DOHH2 (cell line): ENCODE measurements at regions not wholly inside any gene's neighbourhood (a gene's known extent, or its start where the extent isn't known, plus 50 kb on each side); places are given as distances from the start of the nearest gene placed in this dataset.

Experiments
- H3F3A ChIP-seq: fragments of 200-600 bp; sonication (generic), shearing (Covaris generic); 2 replicates; pipeline ENCODE4 v1.6.0; 2016; ENCODE audit warnings: antibody characterized with exemption, mild to moderate bottlenecking; ENCODE audit not compliant: control insufficient read depth, insufficient read depth
- H3K27ac ChIP-seq: fragments of 200-600 bp; sonication (generic); 2 replicates; pipeline ENCODE4 v1.5.1; 2014; ENCODE audit warnings: low read depth, mild to moderate bottlenecking, low read length, moderate library complexity
- H3K27me3 ChIP-seq: fragments of 200-600 bp; sonication (generic); 2 replicates; pipeline ENCODE4 v1.6.1; 2014; ENCODE audit warnings: mild to moderate bottlenecking, low read length, mixed read lengths; ENCODE audit not compliant: control insufficient read depth
- H3K36me3 ChIP-seq: fragments of 200-600 bp; sonication (generic); 2 replicates; pipeline ENCODE4 v1.6.1; 2014; ENCODE audit warnings: mild to moderate bottlenecking, low read length, moderate library complexity, mixed read lengths; ENCODE audit not compliant: control insufficient read depth
- H3K4me1 ChIP-seq: fragments of 200-600 bp; sonication (generic); 2 replicates; pipeline ENCODE4 v1.6.1; 2014; ENCODE audit warnings: mild to moderate bottlenecking, low read length, mixed read lengths; ENCODE audit not compliant: control insufficient read depth
- H3K4me2 ChIP-seq: fragments of 200-600 bp; sonication (generic); 2 replicates; pipeline ENCODE4 v1.6.0; 2014; ENCODE audit warnings: mild to moderate bottlenecking, low read length, moderate library complexity
- H3K4me3 ChIP-seq: fragments of 200-600 bp; sonication (generic); 2 replicates; pipeline ENCODE4 v1.5.1; 2014; ENCODE audit warnings: mild to moderate bottlenecking, low read length, mixed read lengths
- H3K79me2 ChIP-seq: fragments of 200-600 bp; sonication (generic); 2 replicates; pipeline ENCODE4 v1.6.1; 2014; ENCODE audit warnings: mild to moderate bottlenecking, low read length, mixed read lengths; ENCODE audit not compliant: control insufficient read depth
- H3K9me2 ChIP-seq: fragments of 200-600 bp; sonication (generic); replicated peaks from 2 replicates; pipeline ENCODE4 v1.6.1; 2014; ENCODE audit warnings: mild to moderate bottlenecking, low read length, mixed read lengths; ENCODE audit not compliant: control insufficient read depth
- H3K9me3 ChIP-seq: fragments of 200-600 bp; sonication (generic); 2 replicates; pipeline ENCODE4 v1.6.1; 2014; ENCODE audit warnings: antibody characterized with exemption, low read length, mixed read lengths; ENCODE audit not compliant: control insufficient read depth, insufficient read depth
- H4K20me1 ChIP-seq: fragments of 200-600 bp; sonication (generic); 2 replicates; pipeline ENCODE4 v1.6.0; 2014; ENCODE audit warnings: low read depth, mild to moderate bottlenecking, antibody characterized with exemption, low read length, moderate library complexity; ENCODE audit not compliant: control insufficient read depth, insufficient read depth
- CTCF ChIP-seq: fragments of 200-600 bp; sonication (generic); IDR thresholded peaks from one replicate; pipeline ENCODE4 v1.5.1; 2014; ENCODE audit warnings: antibody characterized with exemption, mild to moderate bottlenecking, low read depth, low read length; ENCODE audit not compliant: poor library complexity, severe bottlenecking
- EZH2phosphoT487 ChIP-seq: fragments of 200-600 bp; sonication (generic); IDR thresholded peaks from 2 replicates; pipeline ENCODE4 v1.6.1; 2017; ENCODE audit warnings: borderline replicate concordance, mild to moderate bottlenecking, antibody characterized with exemption, low read length, moderate library complexity, mixed read lengths

- Histone ChIP-seq H4K20me1 (no peaks in the 10 kb centered on the region), H3K27me3 (no peaks in the 10 kb centered on the region; the same call in 1 of the 2 replicates), H3K27ac (no peak overlapping the region), H3F3A (no peaks in the 10 kb centered on the region), H3K4me1 (no peaks in the 10 kb centered on the region), H3K9me3 (no peaks in the 10 kb centered on the region), H3K4me3 (no peak overlapping the region), H3K79me2 (no peaks in the 10 kb centered on the region), H3K4me2 (no peak overlapping the region), H3K9me2 (no peaks in the 10 kb centered on the region), H3K36me3 (no peaks in the 10 kb centered on the region)
- TF ChIP-seq EZH2phosphoT487: no peak
- TF ChIP-seq CTCF: no peak
Observed at GRCh38 chr3:107949394-107949970, 141.3 kb downstream of the CD47 start.

- no peaks in the 10 kb centered on the region for H3F3A ChIP-seq
- peaks cover 5% of the 10 kb centered on the region; the same call in 1 of the 2 replicates for H3K27me3 ChIP-seq
- H3K27ac ChIP-seq: no peak overlapping the region
- no peak overlapping the region for H3K4me2 ChIP-seq
- H3K79me2 ChIP-seq: no peaks in the 10 kb centered on the region
- no peaks in the 10 kb centered on the region for H3K9me3 ChIP-seq
- H3K4me3 ChIP-seq: no peak overlapping the region
- no peaks in the 10 kb centered on the region for H3K4me1 ChIP-seq
- no peaks in the 10 kb centered on the region for H3K36me3 ChIP-seq
- TF ChIP-seq CTCF (no peak), EZH2phosphoT487 (no peak)
- no peaks in the 10 kb centered on the region for H3K9me2 ChIP-seq
- H4K20me1 ChIP-seq: no peaks in the 10 kb centered on the region
Observed at GRCh38 chr3:107947203-107947602, 143.6 kb downstream of the CD47 start.

GRCh38 chr3:107946700-107947099 lies 144.1 kb downstream of the CD47 start:
- Histone ChIP-seq H3K4me3 (no peak overlapping the region), H3K9me3 (no peaks in the 10 kb centered on the region), H3K27ac (no peak overlapping the region), H3K79me2 (no peaks in the 10 kb centered on the region), H3K27me3 (peaks cover 7% of the 10 kb centered on the region), H3K4me1 (no peaks in the 10 kb centered on the region), H3K4me2 (no peak overlapping the region), H4K20me1 (no peaks in the 10 kb centered on the region), H3F3A (no peaks in the 10 kb centered on the region), H3K9me2 (no peaks in the 10 kb centered on the region), H3K36me3 (no peaks in the 10 kb centered on the region)
- TF ChIP-seq EZH2phosphoT487 (no peak), CTCF (no peak)
